ENCODE measurements at regions not wholly inside any gene's neighbourhood (a gene's known extent, or its start where the extent isn't known, plus 50 kb on each side); places are given as distances from the start of the nearest gene placed in this dataset.

- no peaks in the 10 kb centered on the region for H3K9me3 ChIP-seq (ENCODE audit: control insufficient read depth, insufficient read depth, low read length)
- peak overlapping the region; percentile 97; the same call in 1 of the 2 replicates for H3K4ac ChIP-seq (ENCODE audit: low read depth, low read length)
- no peak overlapping the region for H4K5ac ChIP-seq (ENCODE audit: low read depth, low read length)
- peak overlapping the region; percentile 17 for H2AFZ ChIP-seq (replicated peaks; ENCODE audit: low read length, poor library complexity)
- H2BK20ac ChIP-seq (ENCODE audit: low read depth, low read length) = peak overlapping the region; percentile 100
- peak overlapping the region; percentile 14 for H3K23ac ChIP-seq (ENCODE audit: low read depth, low read length)
- H4K8ac ChIP-seq (ENCODE audit: low read depth in 2 of 2, low read length in 2 of 2) = peak overlapping the region; percentile 1 to 54
- H3K14ac ChIP-seq (replicated peaks; ENCODE audit: low read depth, low read length) = peak overlapping the region; percentile 16
- ATAC-seq (ENCODE audit: low read depth) (peak; percentile 69), DNase-seq (peak; percentile 95)
- ChIA-PET POLR2A (ENCODE audit: unreplicated experiment) (no interaction called here), CTCF (interaction anchor here (1.0 to 1.1 kb wide), 2 partner anchors 20 to 674 kb away, joined by 3 to 5 read pairs; no protein-coding TSS in a partner anchor)
- H2AK9ac ChIP-seq (replicated peaks; ENCODE audit: low read depth, low read length, poor library complexity) = no peak overlapping the region
- H4K91ac ChIP-seq (ENCODE audit: insufficient read depth, low read depth, low read length) = peak overlapping the region; percentile 97; the same call in 1 of the 2 replicates
- no TSS peak for BruUV-seq (replicated peaks)
- intact Hi-C loops (cut with micrococcal nuclease) = no loop called here
- dilution Hi-C loops (cut with HindIII; ENCODE audit: low sequenced_read_pairs, unreplicated experiment) = no loop called here
- H2BK5ac ChIP-seq (ENCODE audit: low read depth, low read length, poor library complexity, severe bottlenecking) = peak overlapping the region; percentile 95
- no peaks in the 10 kb centered on the region for H3K27me3 ChIP-seq (ENCODE audit: control insufficient read depth, insufficient read depth, low read length)
- H2BK15ac ChIP-seq (ENCODE audit: low read depth, low read length) = peak overlapping the region; percentile 99; the same call in 2 of the 3 replicates
- in situ Hi-C loops (cut with MboI; ENCODE audit: low sequenced_read_pairs) = no loop called here
- H3K36me3 ChIP-seq (ENCODE audit: control insufficient read depth, insufficient read depth, low read length) = no peaks in the 10 kb centered on the region
- H2BK120ac ChIP-seq (ENCODE audit: low read depth, low read length) = peak overlapping the region; percentile 99
- H3K4me3 ChIP-seq (ENCODE audit: insufficient read depth, low read depth, low read length) = no peak overlapping the region
- H3K4me1 ChIP-seq (ENCODE audit: control insufficient read depth, insufficient read depth, low read length) = peaks cover 11% of the 10 kb centered on the region
- 0 out of 4 replicates have a peak, but pooled peaks cover 0 to 3% of the 10 kb centered on the region in 2 experiments for H3K79me1 ChIP-seq (ENCODE audit: low read depth in 1 of 2, low read length in 2 of 2)
- no peaks in the 10 kb centered on the region for H4K20me1 ChIP-seq (ENCODE audit: insufficient read depth, low read length)
- peak overlapping the region; percentile 25; the same call in 1 of the 2 replicates for H3K27ac ChIP-seq (ENCODE audit: insufficient read depth, low read length)
- peak overlapping the region; percentile 21; the same call in 1 of the 2 replicates for H2AK5ac ChIP-seq (ENCODE audit: low read depth, low read length)
- no peak overlapping the region for H3K56ac ChIP-seq (ENCODE audit: extremely low read depth, insufficient read depth, low read length)
- TF ChIP-seq RCOR1 (IDR thresholded peaks at IDR 0.05; ENCODE audit: insufficient replicate concordance, low read length) = no peak
- TF ChIP-seq MXI1 (IDR thresholded peaks at IDR 0.05; ENCODE audit: borderline replicate concordance, low read depth, low read length) = no peak
- no peak for TF ChIP-seq MAZ (IDR thresholded peaks at IDR 0.05; ENCODE audit: borderline replicate concordance, low read depth, low read length)
- TF ChIP-seq RFX5 (IDR thresholded peaks at IDR 0.05; ENCODE audit: low read depth, low read length) = no peak
- no peak for TF ChIP-seq CHD1 (IDR thresholded peaks at IDR 0.05; ENCODE audit: low read depth, low read length)
- no peak for TF ChIP-seq POLR2A (IDR thresholded peaks at IDR 0.05; ENCODE audit: low read depth, low read length)
- TF ChIP-seq, protein P1, sequence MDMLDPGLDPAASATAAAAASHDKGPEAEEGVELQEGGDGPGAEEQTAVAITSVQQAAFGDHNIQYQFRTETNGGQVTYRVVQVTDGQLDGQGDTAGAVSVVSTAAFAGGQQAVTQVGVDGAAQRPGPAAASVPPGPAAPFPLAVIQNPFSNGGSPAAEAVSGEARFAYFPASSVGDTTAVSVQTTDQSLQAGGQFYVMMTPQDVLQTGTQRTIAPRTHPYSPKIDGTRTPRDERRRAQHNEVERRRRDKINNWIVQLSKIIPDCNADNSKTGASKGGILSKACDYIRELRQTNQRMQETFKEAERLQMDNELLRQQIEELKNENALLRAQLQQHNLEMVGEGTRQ (IDR thresholded peaks at IDR 0.05; ENCODE audit: low read depth, low read length) = no peak
- peak; percentile 83 for TF ChIP-seq FOS (IDR thresholded peaks at IDR 0.05; ENCODE audit: low read depth, low read length)
- 0 out of 2 replicates have a peak, but pooled peaks have one; percentile 2 for TF ChIP-seq RAD21 (IDR thresholded peaks at IDR 0.05; ENCODE audit: low read length)
- TF ChIP-seq BHLHE40 (IDR thresholded peaks at IDR 0.05; ENCODE audit: low read depth, low read length) = no peak; the same call in 1 of the 2 replicates
- no peak for TF ChIP-seq CTCF (conservative IDR thresholded peaks at IDR 0.05; ENCODE audit: low read depth, low read length)
- TF ChIP-seq, protein P2, sequence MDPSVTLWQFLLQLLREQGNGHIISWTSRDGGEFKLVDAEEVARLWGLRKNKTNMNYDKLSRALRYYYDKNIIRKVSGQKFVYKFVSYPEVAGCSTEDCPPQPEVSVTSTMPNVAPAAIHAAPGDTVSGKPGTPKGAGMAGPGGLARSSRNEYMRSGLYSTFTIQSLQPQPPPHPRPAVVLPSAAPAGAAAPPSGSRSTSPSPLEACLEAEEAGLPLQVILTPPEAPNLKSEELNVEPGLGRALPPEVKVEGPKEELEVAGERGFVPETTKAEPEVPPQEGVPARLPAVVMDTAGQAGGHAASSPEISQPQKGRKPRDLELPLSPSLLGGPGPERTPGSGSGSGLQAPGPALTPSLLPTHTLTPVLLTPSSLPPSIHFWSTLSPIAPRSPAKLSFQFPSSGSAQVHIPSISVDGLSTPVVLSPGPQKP (IDR thresholded peaks at IDR 0.05; ENCODE audit: borderline replicate concordance, low read depth, low read length) = no peak
- TF ChIP-seq NFE2L2 (IDR thresholded peaks at IDR 0.05; ENCODE audit: low read depth, low read length) = peak; percentile 16; the same call in 1 of the 2 replicates
- no peak for TF ChIP-seq MAFK (IDR thresholded peaks at IDR 0.05; ENCODE audit: low read depth, low read length)
- no peak for TF ChIP-seq SMC3 (IDR thresholded peaks at IDR 0.05; ENCODE audit: low read depth, low read length)
- no peak for TF ChIP-seq CEBPB (IDR thresholded peaks at IDR 0.05; ENCODE audit: low read depth, low read length)
- H3K4me2 ChIP-seq (ENCODE audit: low read depth, low read length) = no peak overlapping the region
- no peak overlapping the region for H3K9ac ChIP-seq (ENCODE audit: low read depth, low read length)
- H3K18ac ChIP-seq (ENCODE audit: low read depth, low read length) = peak overlapping the region; percentile 83
- peaks cover 5% of the 10 kb centered on the region for H3K9me1 ChIP-seq (ENCODE audit: insufficient read depth, low read length)
- WGBS, 2 experiments (ENCODE audit: extremely low coverage in 2 of 2, insufficient read length in 1 of 2) = 0% methylated on average over 2 of the region's 6 CpGs; no CpG with 5 or more reads in 1 of the 2 experiments
Measured at GRCh38 chr17:71441098-71441497, 679.7 kb upstream of the SOX9 start.

Data from IMR-90 (cell line).